ENCODE measurements at regions not wholly inside any gene's neighbourhood (a gene's known extent, or its start where the extent isn't known, plus 50 kb on each side); places are given as distances from the start of the nearest gene placed in this dataset.

GRCh38 chr2:82428251-82428650 lies 2030.8 kb downstream of the SUCLG1 start:
- Histone ChIP-seq H3K36me3 (ENCODE audit: control insufficient read depth in 2 of 2, insufficient read depth in 2 of 2, low read length in 1 of 2) (no peaks in the 10 kb centered on the region), H3K4me3 (no peak overlapping the region), H3K4me2 (ENCODE audit: control insufficient read depth, insufficient read depth) (no peak overlapping the region), H3K79me2 (ENCODE audit: control insufficient read depth, insufficient read depth, low read length) (no peaks in the 10 kb centered on the region), H3K27me3 (replicated peaks in 1 of 2; ENCODE audit: control insufficient read depth in 2 of 2, insufficient read depth in 2 of 2, low read length in 1 of 2) (no peaks in the 10 kb centered on the region), H4K20me1 (ENCODE audit: control insufficient read depth, insufficient read depth) (no peaks in the 10 kb centered on the region), H3K9ac (ENCODE audit: control insufficient read depth, insufficient read depth, low read length) (no peak overlapping the region), H3K27ac (ENCODE audit: control insufficient read depth, insufficient read depth) (no peak overlapping the region), H2AFZ (ENCODE audit: control insufficient read depth, low read depth, low read length) (no peak overlapping the region), H3K4me1 (ENCODE audit: control insufficient read depth, insufficient read depth, low read length) (no peaks in the 10 kb centered on the region), H3K9me3 (replicated peaks; ENCODE audit: control insufficient read depth, insufficient read depth, low read length) (no peaks in the 10 kb centered on the region)
- CTCF ChIA-PET, result no interaction called here
- intact Hi-C loops (cut with micrococcal nuclease; ENCODE audit: unreplicated experiment), result no loop called here
- ATAC-seq (no peak), DNase-seq (ENCODE audit: low read depth, low spot score) (no peak), FAIRE-seq (no peak)
- no TSS peak for BruUV-seq (replicated peaks)
- TF ChIP-seq HCFC1 (IDR thresholded peaks at IDR 0.05; ENCODE audit: low read length), result no peak
- no peak for TF ChIP-seq MYB (IDR thresholded peaks at IDR 0.05; ENCODE audit: borderline replicate concordance, low read depth, low read length)
- no peak for TF ChIP-seq ATF2 (IDR thresholded peaks at IDR 0.05; ENCODE audit: low read length)
- no peak for TF ChIP-seq IRF5 (IDR thresholded peaks at IDR 0.05; ENCODE audit: borderline replicate concordance)
- TF ChIP-seq RFX5 (IDR thresholded peaks at IDR 0.05; ENCODE audit: low read depth, low read length), result no peak
- TF ChIP-seq MEF2A (IDR thresholded peaks at IDR 0.05; ENCODE audit: insufficient read depth, low read depth, low read length), result no peak
- TF ChIP-seq NFIC (IDR thresholded peaks at IDR 0.05; ENCODE audit: low read depth, low read length), result no peak
- SMC1A ChIA-PET (ENCODE audit: uncharacterized antibody, unreplicated experiment), result no interaction called here
- in situ Hi-C loops (cut with MboI), result no loop called here
- POLR2A ChIA-PET, result no interaction called here
- WGBS (ENCODE audit: insufficient coverage, insufficient replicate concordance, low lambda C conversion rate, missing lambda C conversion rate), result 42% methylated on average over 2 of the region's 2 CpGs
- RAD21 ChIA-PET (ENCODE audit: unreplicated experiment), result no interaction called here
